ENCODE measurements at regions not wholly inside any gene's neighbourhood (a gene's known extent, or its start where the extent isn't known, plus 50 kb on each side); places are given as distances from the start of the nearest gene placed in this dataset.

GRCh38 chr5:32848120-32848519 is 137.0 kb downstream of the NPR3 start:
- Mint-ChIP-seq H3K27me3 (no peaks in the 10 kb centered on the region), H3K4me1 (ENCODE audit: low read depth) (peaks cover 1% of the 10 kb centered on the region), H3K4me3 (no peak overlapping the region), H3K36me3 (ENCODE audit: low read depth) (no peaks in the 10 kb centered on the region), H3K9me3 (no peaks in the 10 kb centered on the region), H3K27ac (no peak overlapping the region)
- ChIA-PET CTCF (no interaction called here), POLR2A (no interaction called here)
- Histone ChIP-seq H3K27ac (ENCODE audit: low read depth in 1 of 2, low read length in 2 of 2) (no peak overlapping the region), H3K36me3 (ENCODE audit: insufficient read depth, low read length) (no peaks in the 10 kb centered on the region), H3K4me3 (ENCODE audit: low read length) (no peak overlapping the region), H3K27me3 (ENCODE audit: control insufficient read depth in 1 of 2, insufficient read depth in 2 of 2, low read length in 2 of 2) (no peaks in the 10 kb centered on the region), H3K4me1 (ENCODE audit: insufficient read depth, low read length) (no peaks in the 10 kb centered on the region), H3K9me3 (ENCODE audit: control insufficient read depth in 1 of 2, insufficient read depth in 1 of 2, low read length in 2 of 2) (peaks cover 0 to 2% of the 10 kb centered on the region in 2 experiments)
- ATAC-seq (ENCODE audit: poor library complexity) (no peak), DNase-seq (no peak)
- TF ChIP-seq, protein P1, sequence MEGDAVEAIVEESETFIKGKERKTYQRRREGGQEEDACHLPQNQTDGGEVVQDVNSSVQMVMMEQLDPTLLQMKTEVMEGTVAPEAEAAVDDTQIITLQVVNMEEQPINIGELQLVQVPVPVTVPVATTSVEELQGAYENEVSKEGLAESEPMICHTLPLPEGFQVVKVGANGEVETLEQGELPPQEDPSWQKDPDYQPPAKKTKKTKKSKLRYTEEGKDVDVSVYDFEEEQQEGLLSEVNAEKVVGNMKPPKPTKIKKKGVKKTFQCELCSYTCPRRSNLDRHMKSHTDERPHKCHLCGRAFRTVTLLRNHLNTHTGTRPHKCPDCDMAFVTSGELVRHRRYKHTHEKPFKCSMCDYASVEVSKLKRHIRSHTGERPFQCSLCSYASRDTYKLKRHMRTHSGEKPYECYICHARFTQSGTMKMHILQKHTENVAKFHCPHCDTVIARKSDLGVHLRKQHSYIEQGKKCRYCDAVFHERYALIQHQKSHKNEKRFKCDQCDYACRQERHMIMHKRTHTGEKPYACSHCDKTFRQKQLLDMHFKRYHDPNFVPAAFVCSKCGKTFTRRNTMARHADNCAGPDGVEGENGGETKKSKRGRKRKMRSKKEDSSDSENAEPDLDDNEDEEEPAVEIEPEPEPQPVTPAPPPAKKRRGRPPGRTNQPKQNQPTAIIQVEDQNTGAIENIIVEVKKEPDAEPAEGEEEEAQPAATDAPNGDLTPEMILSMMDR (IDR thresholded peaks at IDR 0.05), result no peak
- intact Hi-C loops (cut with DNase I, micrococcal nuclease), result no loop called here

- Histone ChIP-seq H3K4me1 (ENCODE audit: insufficient read depth, low read length) (no peaks in the 10 kb centered on the region), H3K36me3 (ENCODE audit: insufficient read depth, low read length) (no peaks in the 10 kb centered on the region), H3K27ac (ENCODE audit: low read depth in 1 of 2, low read length in 2 of 2) (no peak overlapping the region), H3K4me3 (ENCODE audit: low read length) (no peak overlapping the region), H3K9me3 (ENCODE audit: control insufficient read depth in 1 of 2, insufficient read depth in 1 of 2, low read length in 2 of 2) (no peaks in the 10 kb centered on the region), H3K27me3 (ENCODE audit: control insufficient read depth in 1 of 2, insufficient read depth in 2 of 2, low read length in 2 of 2) (no peaks in the 10 kb centered on the region)
- no peak overlapping the region for H3K27ac Mint-ChIP-seq
- no peaks in the 10 kb centered on the region for H3K36me3 Mint-ChIP-seq (ENCODE audit: low read depth)
- CTCF ChIA-PET, result no interaction called here
- H3K9me3 Mint-ChIP-seq, result no peaks in the 10 kb centered on the region
- intact Hi-C loops (cut with DNase I, micrococcal nuclease), result no loop called here
- no peak overlapping the region for H3K4me3 Mint-ChIP-seq
- DNase-seq (no peak), ATAC-seq (ENCODE audit: poor library complexity) (no peak)
- POLR2A ChIA-PET, result no interaction called here
- TF ChIP-seq, protein P1 (IDR thresholded peaks at IDR 0.05), result no peak
- no peaks in the 10 kb centered on the region for H3K4me1 Mint-ChIP-seq (ENCODE audit: low read depth)
- no peaks in the 10 kb centered on the region for H3K27me3 Mint-ChIP-seq
Measured at GRCh38 chr5:32848681-32849080, 137.6 kb downstream of the NPR3 start.

DNA sequence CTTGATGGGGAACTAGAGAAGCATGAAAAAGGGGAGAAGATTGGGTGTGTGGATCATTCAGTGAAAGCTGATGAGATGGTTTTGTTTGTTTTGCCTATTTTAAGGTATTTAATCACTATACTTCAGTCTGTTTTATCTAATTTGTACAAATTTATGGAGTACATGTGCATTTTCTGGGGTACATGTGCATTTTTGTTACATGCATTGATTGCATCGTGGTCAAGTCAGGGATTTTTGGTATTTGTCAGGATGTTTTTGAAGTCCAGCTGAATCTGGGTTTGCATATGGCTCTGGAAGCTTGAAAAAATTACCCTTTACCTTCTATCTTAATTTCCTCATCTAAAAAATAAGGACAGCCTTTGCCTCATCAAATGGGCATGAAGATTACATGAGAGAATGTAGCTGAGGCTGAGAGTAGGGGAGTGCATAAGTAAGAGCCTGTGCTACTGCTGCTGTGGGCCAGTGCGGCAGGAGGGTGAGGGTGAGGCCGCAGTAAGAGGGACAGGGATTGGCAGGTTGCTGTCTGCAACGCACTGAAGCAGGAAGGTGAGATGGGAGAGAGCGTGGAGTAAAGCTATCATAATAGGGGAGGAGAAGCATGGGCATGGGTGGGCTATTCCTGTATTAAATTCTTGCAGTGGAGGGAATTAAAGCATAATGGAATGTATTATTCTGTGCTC is 139.8 kb downstream of the NPR3 start:
- no peak overlapping the region for H3K27ac Mint-ChIP-seq
- CTCF ChIA-PET, result no interaction called here
- no peak for ATAC-seq (ENCODE audit: poor library complexity)
- Histone ChIP-seq H3K4me3 (ENCODE audit: low read length) (no peak overlapping the region), H3K4me1 (ENCODE audit: insufficient read depth, low read length) (no peaks in the 10 kb centered on the region), H3K9me3 (ENCODE audit: control insufficient read depth in 1 of 2, insufficient read depth in 1 of 2, low read length in 2 of 2) (no peaks in the 10 kb centered on the region), H3K27me3 (ENCODE audit: control insufficient read depth in 1 of 2, insufficient read depth in 2 of 2, low read length in 2 of 2) (no peaks in the 10 kb centered on the region), H3K36me3 (ENCODE audit: insufficient read depth, low read length) (no peaks in the 10 kb centered on the region), H3K27ac (ENCODE audit: low read depth in 1 of 2, low read length in 2 of 2) (no peak overlapping the region)
- TF ChIP-seq, protein P1 (IDR thresholded peaks at IDR 0.05), result no peak
- POLR2A ChIA-PET, result no interaction called here
- H3K4me1 Mint-ChIP-seq (ENCODE audit: low read depth), result no peaks in the 10 kb centered on the region
- H3K4me3 Mint-ChIP-seq, result no peak overlapping the region
- DNase-seq, result no peak
- intact Hi-C loops (cut with DNase I, micrococcal nuclease), result loop anchor here in 1 of 2 experiments (10.0 kb wide), 1 partner anchor 136 kb away; the partner anchor contains the start of gene NPR3
- no peaks in the 10 kb centered on the region for H3K9me3 Mint-ChIP-seq
- no peaks in the 10 kb centered on the region for H3K36me3 Mint-ChIP-seq (ENCODE audit: low read depth)
- H3K27me3 Mint-ChIP-seq, result no peaks in the 10 kb centered on the region
